GM18517 (cell line): ENCODE measurements at regions not wholly inside any gene's neighbourhood (a gene's known extent, or its start where the extent isn't known, plus 50 kb on each side); places are given as distances from the start of the nearest gene placed in this dataset.

Experiments used
- ATAC-seq: cut with Tn5 transposase; IDR thresholded peaks from one replicate; pipeline ENCODE4 v1.9.1; 2021; ENCODE audit warnings: mild to moderate bottlenecking, moderate library complexity; ENCODE audit not compliant: unreplicated experiment

DNA sequence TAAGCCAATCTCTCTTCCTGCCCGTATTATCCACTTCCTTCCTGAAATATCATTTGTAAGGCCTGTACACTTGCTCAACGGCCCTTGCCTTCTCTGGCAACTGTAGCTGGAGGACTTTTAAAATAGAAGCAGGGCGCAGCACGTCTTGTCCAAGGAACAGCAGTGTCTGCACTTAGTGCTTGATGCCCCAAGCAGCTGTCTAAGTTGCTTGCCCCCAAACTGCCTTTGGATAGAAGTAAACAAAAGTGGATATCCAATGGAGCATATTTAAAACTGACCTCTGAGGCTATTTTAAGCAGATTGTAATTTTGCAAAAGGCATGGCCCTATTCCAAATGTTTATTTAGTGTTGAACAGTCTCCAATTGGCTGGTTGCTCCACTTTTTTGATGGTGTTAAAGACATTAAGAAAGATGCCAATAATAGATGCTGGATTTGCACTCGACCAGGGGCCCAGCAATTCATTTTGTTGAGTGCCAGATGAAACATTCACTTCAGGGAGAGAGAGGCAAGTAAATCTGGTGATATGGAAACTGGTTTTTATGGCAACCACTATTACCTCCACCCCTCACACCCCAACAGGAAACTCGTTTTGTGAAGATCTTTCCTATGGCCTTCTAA is 526.8 kb upstream of the TBL1XR1 start:
- no peak for ATAC-seq

DNA sequence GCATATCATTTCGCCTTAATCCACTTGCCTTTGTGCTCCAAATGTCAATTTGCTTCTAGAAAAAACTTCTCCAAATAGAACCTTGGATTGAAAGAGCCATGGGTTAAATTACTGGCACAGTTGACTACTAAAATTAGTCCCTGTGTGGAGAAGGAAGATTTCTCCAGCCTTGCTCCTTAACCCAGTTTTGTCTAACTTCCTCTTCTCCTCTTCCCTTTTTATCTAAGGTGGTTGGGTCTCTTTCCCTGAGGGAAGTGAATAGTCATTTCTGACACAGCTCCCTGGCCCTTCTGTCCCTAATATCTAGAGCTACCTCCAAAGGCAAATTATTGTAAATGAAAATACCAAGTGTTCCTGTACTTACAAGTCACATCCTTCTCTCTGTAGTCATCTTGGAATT is 527.9 kb upstream of the TBL1XR1 start:
- no peak for ATAC-seq

DNA sequence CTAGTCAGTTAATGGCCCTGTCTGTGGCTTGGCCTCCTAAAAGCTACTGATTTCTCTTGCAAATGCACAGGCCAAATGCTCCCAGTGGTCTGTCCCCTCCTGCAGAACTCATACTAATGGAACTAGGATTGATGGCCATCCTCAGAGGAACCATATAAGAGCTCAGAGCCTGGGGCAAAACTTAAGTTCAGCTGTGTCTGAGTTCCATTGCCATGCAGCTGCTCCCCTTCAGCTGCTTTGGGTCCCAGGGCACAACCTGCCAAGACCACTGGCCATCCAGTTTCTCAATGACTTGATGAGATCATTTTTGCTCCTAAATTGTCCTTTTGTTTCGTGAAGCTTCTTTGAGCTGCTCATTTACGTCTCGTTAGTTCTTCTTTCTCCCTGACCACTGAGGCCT is 529.5 kb upstream of the TBL1XR1 start:
- ATAC-seq = no peak

DNA sequence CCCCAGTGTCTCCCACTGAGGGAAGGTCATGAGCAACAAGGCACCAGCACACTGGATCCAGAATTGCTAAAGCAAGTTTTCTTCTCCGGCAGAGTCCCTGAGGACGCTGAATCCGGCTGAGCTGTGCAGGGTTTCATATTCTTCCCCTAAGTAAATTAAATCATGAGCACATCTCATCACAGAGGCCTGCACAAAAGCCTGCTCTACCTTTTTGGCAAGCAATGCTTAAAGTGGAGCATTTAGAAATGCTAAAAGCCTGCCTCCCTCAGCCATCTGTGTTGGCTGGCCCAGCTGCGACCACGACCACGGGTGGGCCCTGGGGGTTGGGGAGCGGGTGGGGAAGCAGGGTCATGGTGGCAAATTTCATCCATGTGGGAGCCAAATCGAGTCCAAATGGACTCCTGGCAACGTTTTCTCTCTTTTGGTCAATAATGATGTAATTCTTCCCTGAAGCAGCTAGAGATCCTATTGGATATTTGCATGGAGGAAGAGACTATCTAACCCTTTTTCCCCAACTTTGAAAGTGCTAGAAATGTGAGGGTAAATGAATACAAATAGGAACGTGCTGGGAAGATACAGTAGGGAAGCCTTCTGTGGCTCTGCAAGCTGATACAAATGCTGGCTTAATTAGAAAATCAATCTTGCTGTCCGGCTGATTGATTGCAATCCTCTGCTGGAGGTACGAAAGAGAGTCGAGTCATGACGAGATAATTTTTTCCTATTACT is 532.8 kb upstream of the TBL1XR1 start:
- ATAC-seq = no peak

DNA sequence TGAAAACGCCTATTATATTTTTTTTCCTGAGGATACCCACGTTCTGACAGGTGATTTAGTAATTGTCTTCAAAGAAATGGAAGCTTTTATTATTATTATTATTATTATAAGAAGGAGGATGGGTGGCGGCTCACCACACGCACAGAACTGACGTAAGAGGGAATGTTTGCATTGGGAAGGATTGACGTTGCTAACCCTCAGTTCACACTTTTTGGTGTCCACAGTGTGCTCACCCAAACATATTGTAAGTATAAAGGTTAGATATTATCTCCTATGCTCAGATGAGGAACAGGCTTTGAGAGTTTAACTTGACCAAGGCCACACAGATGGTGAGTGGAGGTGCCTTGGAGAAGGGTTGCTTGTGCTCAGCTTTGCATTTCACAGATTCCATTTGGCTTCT is 533.5 kb upstream of the TBL1XR1 start:
- ATAC-seq = no peak

DNA sequence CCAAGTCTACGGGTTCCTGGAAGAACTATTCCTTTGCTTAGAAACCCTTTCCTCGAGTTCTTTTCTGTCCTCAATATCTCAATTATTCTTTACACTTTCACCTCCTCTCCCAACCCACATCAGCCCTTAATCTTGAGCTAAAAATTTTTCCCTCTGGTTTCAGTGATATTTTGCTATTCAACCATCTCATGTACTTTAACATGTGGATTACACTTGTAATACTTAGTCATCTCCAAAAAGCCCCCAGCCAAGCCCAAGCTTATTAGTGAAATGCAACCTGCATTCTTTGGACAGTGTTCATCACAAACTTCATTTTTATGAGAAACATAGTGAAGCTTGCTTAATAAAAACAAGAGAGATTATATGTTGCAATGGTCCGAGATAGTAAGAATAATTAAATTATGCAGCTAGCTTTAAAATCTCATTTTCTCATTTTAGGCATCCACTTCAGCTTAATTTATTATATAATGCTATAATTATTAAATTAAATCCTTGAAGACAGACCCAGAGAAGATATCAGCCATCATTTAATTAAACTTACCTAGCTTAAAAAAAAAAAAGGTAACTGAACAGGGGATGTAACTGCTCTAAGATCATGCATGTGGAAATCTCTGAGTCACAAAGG is 534.5 kb upstream of the TBL1XR1 start:
- ATAC-seq = no peak

DNA sequence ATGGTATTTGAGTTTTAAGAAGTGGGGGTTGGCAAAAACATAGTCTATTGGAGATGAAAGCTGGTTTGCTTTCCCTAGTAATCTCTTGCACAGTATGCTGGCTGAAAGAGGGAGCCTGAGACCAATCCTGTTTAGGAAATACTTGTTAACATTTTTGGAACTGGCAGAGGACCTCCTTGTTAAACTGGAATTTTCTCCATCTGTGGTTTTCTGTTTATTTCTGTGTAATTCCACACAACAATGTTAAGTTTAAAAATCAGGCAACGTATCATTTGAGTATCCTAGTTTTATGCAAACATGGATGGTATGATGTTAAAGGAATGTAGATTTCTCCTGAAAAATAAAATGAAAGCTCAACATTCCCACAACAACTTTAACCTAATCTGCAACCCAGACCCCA is 536.0 kb upstream of the TBL1XR1 start:
- no peak for ATAC-seq

DNA sequence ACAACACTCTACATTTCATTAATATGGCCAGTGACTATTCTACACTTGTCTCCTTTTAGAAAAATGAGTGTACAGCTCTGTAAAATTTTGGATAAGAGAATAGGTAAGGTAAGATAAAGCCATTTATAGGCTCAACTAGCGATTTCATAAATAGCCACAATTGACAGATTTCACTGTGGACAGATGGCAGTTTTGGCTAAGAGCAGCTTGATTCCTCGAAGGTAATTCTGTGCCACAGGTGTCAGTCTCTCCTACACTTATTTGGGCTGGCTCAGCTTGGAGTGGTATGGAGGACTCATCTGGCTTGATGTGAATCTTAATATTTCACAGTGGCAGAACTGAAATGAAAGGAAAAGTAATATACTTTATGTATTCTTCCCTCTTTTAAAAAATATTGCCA is 536.7 kb upstream of the TBL1XR1 start:
- ATAC-seq = no peak

DNA sequence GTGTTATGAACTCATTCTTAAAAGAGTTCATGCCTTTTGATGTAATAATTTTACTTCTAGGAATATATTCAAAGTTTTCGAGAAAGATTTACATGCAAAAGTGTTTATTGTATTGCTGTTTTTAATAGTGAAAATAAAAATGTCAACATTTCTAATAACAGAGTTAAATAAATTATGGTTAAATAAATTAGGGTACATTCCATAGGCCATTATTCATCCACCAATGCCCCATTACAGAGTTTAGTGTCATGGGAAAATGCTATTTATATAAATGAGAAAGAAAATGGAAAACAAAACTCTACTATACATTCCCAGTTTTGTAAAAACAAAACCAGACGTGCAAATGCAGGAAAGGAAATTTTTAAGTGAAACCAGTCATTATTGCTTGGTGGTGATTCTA is 538.1 kb upstream of the TBL1XR1 start:
- no peak for ATAC-seq

DNA sequence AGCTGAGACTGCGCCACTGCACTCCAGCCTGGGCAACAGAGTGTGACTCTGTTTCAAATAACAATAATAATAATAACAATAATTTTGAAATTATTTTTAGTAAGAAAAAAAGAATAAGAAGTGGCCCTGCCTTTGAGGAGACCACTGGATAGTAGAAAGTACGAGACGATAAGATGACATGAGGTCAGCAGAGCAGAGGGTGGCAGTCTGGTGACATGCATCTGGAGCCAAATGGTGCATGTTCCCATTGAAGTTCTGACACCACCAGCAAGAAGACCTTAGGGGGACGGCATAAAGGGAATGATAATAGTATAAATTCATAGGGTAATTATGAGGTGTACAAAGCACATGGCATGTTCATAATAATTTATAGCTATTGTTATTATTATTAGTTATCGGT is 542.2 kb upstream of the TBL1XR1 start:
- ATAC-seq = no peak

DNA sequence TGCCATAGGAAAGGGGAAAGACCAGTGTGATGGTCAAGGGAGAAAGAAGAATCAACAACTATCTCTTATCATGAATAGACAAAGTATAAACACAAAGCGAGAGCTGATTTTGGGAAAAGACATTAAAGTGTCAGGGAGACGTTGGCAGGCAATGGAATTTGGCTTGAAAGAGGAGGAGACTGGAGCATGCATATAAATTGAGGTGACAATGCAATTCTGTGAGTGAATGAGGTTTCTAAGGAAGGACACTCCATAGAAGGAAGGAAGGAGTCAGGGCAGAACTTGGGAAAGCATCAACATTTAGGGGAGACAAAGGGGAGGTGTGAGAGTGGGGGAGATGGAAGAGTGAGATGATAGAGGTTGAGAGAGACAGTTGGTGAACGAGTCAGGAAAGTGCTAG is 543.0 kb upstream of the TBL1XR1 start:
- no peak for ATAC-seq

DNA sequence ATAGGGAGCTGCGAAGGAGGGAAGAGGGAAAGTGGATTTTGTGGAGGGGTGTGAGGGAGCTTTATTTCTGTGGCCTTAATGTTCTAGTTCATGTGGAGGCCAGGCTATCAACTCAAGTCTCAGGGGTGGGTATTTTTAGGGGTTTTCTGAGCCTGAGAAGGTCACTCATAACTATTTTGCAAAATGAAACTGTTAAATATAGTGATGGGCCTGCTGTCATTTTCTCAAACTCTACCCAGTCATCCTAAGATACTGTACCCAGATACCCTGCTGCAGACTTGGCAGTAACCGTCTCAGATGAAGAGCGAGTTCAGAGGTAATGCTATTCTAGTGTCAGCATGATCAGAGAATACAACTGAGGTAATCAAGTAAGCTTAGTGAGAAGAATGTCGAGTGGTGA is 545.0 kb upstream of the TBL1XR1 start:
- ATAC-seq = peak; percentile 86

DNA sequence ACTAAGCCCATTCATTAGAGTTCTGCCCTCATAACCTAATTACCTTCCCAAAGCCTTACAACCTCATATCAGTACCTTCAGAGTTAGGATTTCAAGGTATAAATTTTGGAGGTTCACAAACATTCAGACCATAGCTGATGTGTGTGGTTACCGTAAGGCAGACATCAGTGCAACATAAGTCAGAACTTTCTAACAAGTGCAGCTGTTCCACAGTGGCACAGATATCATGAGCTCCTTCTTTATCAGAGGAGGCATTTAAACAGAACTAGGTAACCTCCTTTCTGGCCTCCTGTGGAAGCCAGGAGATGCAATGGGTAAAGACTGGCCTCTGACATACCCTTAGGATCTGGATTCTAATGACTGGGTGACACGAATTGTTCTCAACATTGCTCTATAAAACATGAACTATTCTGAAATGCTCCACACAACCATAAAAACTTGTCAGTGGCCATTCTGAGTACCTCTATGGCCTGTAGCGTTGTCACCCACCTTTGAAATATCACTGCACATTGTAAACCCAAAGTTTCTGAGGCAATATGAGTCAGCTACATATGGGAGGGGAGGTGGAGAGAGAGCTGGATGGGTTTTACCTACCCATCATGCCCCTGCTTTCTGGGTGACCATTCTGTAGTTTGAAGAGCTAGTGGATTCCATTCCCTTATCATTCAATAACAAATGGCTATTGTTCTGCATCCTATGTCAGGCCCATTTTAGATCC is 546.0 kb upstream of the TBL1XR1 start:
- no peak for ATAC-seq

DNA sequence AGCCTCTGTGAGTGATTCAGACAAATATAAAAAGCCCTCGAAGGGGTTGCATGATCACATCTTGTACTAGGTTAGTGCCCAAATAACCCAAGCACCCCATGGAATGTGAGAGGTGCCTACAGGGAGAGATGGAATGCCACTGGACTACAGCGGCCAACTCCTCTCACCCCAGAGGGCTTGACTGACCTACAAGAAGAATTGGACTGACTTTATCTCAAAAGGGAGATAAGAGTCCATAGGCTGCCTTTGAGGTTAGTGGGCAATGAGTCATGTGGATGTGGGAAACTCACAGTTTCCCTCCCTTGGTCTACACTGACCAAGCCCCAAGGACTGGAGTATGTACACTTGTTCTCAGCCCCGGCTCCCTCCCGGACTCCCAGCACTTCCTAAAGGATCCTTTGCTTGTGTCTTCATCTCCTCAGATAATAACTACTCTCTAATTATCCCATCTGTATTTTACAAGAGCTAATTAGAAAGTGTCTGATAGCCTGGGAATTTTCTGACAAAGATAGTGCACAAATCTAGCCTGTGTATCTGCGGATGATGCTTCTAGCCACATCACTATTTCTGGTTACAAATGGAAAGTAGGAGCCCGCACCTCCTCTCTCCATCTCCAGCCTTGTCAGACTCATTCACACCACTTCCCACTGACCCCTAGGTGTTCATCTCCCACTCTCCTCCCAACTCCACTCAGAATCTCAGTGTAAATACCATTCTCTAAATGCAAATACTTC is 547.8 kb upstream of the TBL1XR1 start:
- no peak for ATAC-seq

DNA sequence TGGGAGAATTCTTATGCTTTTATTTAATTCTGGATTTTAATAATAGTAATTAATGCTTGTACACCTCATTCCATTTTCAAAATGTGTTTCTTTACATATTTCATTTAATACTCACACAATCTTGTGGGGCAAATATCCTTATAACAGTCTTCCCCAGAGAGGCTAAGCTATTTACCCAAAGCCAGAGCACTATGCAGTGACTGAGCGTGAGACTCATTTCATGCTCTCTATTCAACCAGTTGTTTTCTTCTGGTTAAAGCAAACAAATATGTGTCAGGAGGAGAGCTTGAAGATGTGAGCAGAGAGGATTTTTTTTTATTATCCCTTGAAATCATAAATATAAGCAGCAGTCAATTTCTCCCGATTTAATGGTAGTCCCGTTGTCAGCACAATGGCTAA is 548.3 kb upstream of the TBL1XR1 start:
- no peak for ATAC-seq

DNA sequence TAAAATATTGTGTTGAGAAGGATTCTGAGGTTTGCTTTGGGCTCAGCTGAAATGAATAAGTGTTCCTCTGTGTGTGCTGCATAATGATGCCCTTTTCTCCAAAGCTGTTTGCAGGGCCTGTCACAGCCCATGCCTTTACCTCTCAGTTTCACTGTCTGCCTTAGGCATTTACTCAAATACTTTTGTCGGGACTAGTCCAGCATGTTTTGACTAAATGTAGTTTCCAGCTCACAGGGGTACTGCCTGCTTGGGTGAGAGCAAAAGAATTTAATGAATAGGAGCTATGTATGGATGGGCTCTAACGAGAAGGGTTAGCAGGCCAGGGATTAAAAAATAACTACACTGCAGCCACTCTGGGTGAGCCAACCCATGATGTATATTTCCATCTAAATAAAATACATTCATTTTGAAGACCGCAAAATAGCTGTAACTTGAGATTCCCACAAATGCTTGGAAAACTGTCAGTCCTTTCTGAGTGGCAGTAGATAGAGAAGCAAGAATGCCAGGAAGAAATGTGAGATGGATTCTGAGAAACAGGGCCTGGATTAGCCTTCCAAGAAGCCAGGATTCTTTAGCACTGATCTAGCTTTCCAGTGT is 549.2 kb upstream of the TBL1XR1 start:
- ATAC-seq = no peak

DNA sequence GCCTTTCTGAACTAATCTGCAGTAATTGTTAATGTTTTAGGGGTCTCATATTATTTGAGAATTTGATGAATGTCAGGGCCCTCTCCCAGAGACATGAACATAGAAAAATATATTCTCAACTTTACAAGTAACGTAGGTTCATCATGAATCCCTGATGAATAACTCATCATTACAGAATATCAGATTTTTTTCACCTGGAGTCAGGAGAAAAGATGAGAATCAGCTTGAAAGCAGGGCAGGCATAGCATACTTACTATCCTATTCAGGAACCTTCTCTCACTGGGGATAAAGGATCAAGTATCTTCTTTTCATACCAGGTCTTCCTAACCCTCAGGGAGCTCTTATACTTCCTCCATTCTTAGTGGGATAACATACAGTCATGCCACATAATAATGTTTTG is 552.6 kb upstream of the TBL1XR1 start:
- no peak for ATAC-seq

DNA sequence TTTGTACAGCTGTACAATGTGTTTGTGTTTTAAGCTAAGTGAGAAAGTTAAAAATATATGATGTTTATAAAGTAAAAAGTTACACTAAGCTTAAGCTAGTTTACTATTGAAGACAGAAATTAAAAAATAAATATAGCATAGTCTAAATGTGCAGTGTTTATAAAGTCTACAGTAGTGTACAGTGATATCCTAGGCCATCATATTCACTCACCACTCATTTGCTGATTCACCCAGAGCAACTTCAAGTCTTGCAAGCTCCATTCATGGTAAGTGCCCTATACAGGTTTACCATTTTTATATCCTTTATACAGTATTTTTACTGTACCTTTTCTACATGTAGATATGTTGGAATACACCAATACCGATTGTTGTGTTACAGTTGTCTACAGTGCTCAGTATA is 553.2 kb upstream of the TBL1XR1 start:
- ATAC-seq = no peak

DNA sequence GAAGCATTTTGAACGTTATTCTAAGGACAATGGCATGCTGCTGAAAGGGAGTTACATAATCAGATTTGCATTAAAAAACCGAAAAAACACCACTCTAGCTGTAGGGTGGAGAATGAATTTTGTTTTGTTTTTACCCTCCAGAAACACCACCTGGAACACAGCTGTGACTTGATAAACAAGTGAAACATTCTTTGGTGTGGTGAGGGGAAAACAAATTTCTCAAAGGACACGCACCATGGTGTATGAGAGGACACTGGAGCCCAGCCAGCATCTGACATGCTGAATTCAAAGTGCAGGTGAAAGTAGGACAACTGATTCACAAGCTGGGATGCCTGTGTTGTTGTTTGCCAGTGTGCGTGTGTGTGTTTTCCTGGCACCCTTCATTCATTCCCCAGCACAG is 554.5 kb upstream of the TBL1XR1 start:
- no peak for ATAC-seq

DNA sequence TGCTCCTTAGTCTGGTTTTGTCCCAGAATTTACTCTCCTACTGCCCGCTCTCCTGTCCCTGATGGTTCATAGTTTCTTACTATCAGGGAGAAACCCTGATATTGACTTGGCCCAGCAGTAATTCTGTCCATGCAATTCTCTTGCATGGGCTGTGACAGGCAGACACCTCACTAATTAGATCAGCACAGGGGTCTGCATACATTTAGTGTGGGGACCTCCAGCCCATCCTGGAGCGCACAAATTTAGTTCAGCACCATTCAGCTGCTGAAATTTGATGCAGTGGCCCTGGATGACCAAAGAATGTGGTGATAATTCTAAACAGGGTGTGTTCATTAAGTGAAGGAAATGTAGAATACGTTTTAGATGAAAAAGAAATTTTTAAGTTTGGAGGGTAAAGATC is 555.5 kb upstream of the TBL1XR1 start:
- ATAC-seq = no peak
